GM12891 (cell line): ENCODE measurements at regions not wholly inside any gene's neighbourhood (a gene's known extent, or its start where the extent isn't known, plus 50 kb on each side); places are given as distances from the start of the nearest gene placed in this dataset.
"Not testable (repeated sequence)": the region's sequence is repeated elsewhere in the genome, so short reads cannot be mapped to it uniquely, and the experiment has no call there.

Experiments
- DNase-seq: peaks from one replicate; pipeline ENCODE4 v3.0.0; 2011; ENCODE audit warnings: low spot score; ENCODE audit not compliant: insufficient read length
- FAIRE-seq: peaks from 2 replicates; lab custom pipeline; 2011; peaks lifted over from hg19 to GRCh38; lab: Jason Lieb, UNC
- PAX5 ChIP-seq: IDR thresholded peaks from 2 replicates; pipeline ENCODE4 v1.6.1; 2011; ENCODE audit warnings: low read length, moderate library complexity, mild to moderate bottlenecking; ENCODE audit not compliant: insufficient read depth, severe bottlenecking
- POLR2A ChIP-seq: IDR thresholded peaks from 2 replicates; pipeline ENCODE4 v1.6.1; 2011; ENCODE audit warnings: low read depth, low read length, control low read depth
- POLR2AphosphoS5 ChIP-seq: IDR thresholded peaks from 2 replicates; pipeline ENCODE4 v1.6.1; 2011; ENCODE audit warnings: low read depth, low read length, control low read depth
- POU2F2 ChIP-seq: IDR thresholded peaks from 2 replicates; pipeline ENCODE4 v1.6.1; 2011; ENCODE audit warnings: low read depth, mild to moderate bottlenecking, control low read depth, low read length, moderate library complexity
- SPI1 ChIP-seq: IDR thresholded peaks from 2 replicates; pipeline ENCODE4 v1.6.1; 2011; ENCODE audit warnings: low read depth, low read length, control low read depth
- TAF1 ChIP-seq: IDR thresholded peaks from 2 replicates; pipeline ENCODE4 v1.6.1; 2011; ENCODE audit warnings: low read depth, low read length, control low read depth

DNA sequence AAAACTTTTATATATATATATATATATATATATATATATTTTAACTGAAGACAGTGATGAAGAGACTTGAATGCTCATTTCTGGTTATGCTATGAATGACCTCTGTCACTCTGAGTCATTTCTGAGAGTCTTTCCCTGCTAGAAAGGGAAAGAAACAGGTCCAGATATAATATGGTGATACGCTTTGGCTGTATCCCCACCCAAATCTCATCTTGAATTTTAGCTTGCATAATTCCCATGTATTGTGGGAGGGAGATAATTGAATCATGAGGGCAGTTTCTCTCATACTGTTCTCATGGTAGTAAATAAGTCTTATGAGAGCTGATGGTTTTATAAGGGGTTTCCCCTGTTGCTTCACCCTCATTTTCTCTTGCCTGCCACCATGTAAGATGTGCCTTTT lies 254.1 kb upstream of the IGFBP7 start:
- FAIRE-seq: no peak
- TF ChIP-seq SPI1 (no peak), POLR2A (no peak), TAF1 (no peak), POLR2AphosphoS5 (no peak), PAX5 (no peak), POU2F2 (no peak)
- DNase-seq: no peak

DNA sequence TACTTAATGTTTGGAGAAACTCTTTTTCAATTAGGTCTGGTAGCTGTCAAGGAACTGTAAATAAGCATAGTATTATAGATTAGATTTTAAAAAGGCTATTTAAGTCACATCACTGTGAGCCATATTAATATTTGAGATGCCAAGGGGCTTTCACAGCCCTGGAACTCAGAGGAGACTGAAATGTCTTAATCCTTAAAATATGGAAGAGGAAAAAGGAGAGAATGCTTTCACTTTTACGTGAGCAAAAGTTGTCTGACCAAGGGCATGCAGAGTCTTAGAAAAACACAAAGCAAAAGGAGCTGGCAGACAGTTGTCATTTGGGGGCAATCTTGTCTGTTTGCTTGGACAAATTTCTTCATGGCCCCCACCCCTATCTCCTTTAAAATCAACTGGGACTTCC lies 253.2 kb upstream of the IGFBP7 start:
- DNase-seq (no peak), FAIRE-seq (no peak)
- TF ChIP-seq PAX5 (no peak), SPI1 (no peak), POU2F2 (no peak), POLR2A (no peak), TAF1 (no peak), POLR2AphosphoS5 (no peak)

DNA sequence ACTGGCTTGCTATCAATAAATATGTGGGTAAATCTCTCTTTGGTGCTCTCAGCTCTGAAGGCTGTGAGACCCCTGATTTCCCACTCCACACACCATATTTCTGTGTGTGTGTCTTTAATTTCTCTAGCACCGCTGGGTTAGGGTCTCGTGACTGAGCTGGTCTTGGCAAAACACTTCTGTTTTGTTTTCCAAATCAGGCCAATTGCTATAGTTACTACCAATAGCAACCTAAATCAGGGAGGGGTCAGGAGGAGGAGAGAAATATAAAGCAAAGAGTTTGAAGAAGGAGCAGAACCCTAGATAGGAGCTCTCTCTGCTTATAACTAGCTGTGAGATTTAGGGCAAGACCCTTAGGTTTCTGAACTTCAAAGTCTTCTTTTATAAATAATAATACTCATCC lies 250.5 kb upstream of the IGFBP7 start:
- FAIRE-seq: no peak
- TF ChIP-seq POLR2A: no peak
- TF ChIP-seq SPI1: no peak
- TF ChIP-seq PAX5: no peak
- no peak for TF ChIP-seq TAF1
- no peak for TF ChIP-seq POU2F2
- no peak for TF ChIP-seq POLR2AphosphoS5
- no peak for DNase-seq

DNA sequence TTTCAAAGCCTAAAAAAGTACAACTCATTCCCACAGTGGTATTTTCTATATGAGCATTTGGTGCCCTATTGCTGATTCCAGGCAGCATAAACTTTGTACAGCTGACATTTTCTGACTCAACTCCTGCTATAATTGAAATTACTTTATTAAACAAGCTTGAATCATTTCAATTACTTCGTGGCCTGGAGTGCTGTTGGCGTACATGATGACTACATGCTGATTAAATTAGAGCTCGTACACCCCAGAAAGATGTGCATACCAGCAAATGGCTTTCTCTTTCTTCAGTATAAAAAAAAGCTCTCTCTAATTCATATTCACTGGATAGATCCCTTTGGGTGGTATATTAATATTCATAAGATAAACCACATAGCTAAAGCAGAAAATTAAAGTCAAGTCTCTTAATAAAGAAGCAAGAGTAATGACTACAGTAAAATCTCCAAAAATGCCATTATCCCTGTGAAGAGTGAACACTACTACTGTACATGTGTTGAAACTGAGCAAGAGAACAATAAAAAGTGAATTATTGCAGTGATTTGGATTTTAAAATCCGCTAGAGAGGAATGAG lies 245.0 kb upstream of the IGFBP7 start:
- DNase-seq (no peak), FAIRE-seq (no peak)
- TF ChIP-seq TAF1 (no peak), POLR2A (no peak), SPI1 (no peak), PAX5 (no peak), POU2F2 (no peak), POLR2AphosphoS5 (no peak)

DNA sequence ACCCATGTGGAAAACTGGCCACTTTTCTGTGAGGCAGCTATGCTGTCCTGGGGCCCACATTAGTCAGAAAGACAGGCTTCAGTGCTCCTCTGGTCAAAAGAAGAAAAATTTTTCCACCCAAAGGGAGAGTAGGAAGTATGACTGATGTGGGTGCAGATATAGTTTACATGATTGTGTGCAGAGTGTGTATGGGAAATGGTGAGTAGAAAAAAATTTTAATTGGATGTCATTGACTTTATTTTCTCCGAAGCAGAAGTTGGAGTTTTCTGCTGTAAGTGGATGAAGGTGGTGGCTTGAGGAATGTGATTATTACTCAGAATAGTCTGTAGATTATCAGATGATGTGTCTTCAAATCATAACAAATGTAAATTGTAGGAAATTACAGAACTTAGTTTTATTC lies 241.5 kb upstream of the IGFBP7 start:
- FAIRE-seq: no peak
- TF ChIP-seq SPI1: no peak
- TF ChIP-seq PAX5: no peak
- no peak for TF ChIP-seq POLR2A
- no peak for DNase-seq

DNA sequence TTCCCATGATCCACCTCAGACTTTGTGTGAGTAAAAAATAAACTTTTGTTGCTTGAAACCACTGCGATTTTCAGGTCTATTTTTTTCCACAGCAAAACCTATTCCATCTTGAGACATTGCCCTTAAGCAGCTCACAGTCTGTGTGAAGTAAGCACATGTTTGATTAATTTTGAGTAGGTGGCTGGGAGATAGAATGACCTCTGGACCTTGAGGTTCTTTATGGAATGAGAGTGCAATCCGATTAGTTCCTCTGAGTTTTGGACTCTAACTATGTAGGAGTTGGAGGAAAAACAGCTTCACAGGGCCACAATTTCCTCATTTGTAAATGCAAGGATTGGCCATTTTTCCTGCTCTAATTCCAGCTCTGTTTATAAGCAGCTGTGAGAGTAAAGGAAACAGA lies 234.1 kb upstream of the IGFBP7 start:
- TF ChIP-seq POU2F2 (no peak), TAF1 (no peak), PAX5 (no peak)
- no peak for DNase-seq
- FAIRE-seq: no peak

DNA sequence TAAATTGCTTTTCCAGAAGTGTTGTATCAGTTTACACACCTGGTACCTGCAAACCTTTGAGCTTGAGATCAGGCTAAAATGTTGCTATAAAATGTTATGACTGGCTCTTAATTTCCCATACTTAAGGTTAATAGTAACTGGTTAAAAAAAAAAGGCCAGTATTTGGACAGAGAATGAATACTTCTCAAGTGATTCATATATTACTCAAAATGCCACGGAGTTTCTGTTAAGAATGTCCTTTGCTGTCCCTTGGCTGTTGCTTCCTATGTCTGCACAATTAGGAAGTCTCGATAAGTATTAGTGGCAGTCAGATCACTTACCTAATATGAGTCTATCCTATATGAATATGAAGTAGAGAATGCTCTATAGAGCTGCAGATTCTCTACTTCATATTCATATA lies 232.2 kb upstream of the IGFBP7 start:
- DNase-seq: no peak
- no peak for TF ChIP-seq PAX5
- no peak for TF ChIP-seq POLR2AphosphoS5
- no peak for TF ChIP-seq SPI1
- TF ChIP-seq TAF1: no peak
- no peak for TF ChIP-seq POLR2A
- no peak for TF ChIP-seq POU2F2
- FAIRE-seq: no peak

DNA sequence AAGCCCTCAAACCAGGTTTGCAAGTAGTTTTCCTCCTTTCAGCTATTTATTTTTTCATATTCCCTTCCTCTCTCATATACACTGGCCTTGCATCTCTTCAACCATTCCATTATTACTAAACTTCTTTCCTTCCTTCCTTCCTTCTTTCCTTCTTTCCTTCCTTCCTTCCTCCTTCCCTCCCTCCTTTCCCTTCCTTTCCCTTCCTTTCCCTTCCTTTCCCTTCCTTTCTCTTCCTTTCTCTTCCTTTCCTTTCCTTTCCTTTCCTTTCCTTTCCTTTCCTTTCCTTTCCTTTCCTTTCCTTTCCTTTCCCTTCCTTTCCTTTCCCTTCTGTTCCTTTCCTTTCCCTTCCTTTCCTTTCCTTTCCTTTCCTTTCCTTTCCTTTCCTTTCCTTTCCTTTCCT lies 228.7 kb upstream of the IGFBP7 start:
- not testable (repeated sequence) for FAIRE-seq, DNase-seq

DNA sequence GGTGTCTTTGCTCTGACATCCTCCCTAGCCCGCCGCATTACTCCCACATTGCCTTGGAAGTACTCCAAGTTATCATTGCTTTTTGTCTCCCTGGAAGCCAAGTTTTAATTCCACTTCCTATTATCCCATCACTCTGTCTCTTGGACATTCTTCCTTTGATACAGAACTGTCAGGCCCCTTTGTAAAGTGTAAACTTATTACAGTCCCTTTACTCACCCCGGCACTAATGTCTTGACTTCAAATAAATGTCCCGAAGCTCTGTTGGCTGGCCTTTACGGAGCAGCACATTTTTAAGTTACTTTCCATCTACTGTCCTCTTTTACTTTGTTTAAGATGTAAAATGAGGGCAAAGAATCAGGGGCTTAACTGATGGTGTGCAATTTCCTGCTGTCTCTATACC lies 223.5 kb upstream of the IGFBP7 start:
- TF ChIP-seq POLR2AphosphoS5 (no peak), PAX5 (no peak), TAF1 (no peak), POLR2A (no peak), POU2F2 (no peak), SPI1 (no peak)
- FAIRE-seq (no peak), DNase-seq (no peak)

DNA sequence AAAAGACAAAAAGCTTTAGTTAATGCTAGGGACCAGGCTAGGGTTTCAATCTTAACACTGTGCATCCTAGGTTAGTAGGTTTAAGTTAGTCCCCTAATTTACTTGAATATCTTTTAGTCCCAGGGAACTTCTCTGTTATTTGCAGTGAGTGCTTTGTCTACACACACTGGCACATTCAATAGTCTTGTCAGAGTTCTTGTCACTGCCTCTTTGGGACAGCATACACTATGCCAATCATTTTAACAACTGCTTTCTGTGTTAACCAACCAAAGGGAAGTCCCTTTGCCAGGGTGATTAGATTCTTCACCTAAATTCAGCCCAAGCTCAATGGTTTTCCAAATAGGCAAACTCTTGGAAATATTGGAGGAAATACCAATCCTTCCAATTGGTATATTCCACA lies 221.8 kb upstream of the IGFBP7 start:
- DNase-seq (no peak), FAIRE-seq (no peak)
- TF ChIP-seq POU2F2 (no peak), POLR2A (no peak), PAX5 (no peak), POLR2AphosphoS5 (no peak), TAF1 (no peak), SPI1 (no peak)

DNA sequence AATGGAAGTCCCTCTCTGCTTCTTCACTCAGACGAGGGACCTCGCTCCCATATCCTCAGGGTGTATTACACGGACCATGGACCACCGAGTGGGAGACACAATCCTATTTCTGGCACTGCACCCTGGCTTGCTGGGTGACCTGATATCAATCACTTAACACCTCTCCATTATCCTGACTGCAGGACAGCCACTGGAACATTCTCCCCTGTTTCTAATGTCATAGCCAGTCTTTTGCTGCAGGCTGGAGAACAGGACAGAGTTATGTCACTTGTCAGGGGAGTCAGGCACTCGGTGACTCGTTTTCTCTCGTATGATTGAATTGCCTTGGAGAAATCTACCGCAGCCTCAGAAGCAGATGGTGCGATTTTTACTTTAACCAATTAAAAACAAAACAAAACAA lies 219.1 kb upstream of the IGFBP7 start:
- DNase-seq (no peak), FAIRE-seq (no peak)
- TF ChIP-seq SPI1 (no peak), TAF1 (no peak), PAX5 (no peak), POU2F2 (no peak), POLR2A (no peak), POLR2AphosphoS5 (no peak)
